SU-DHL-6 (cell line): ENCODE measurements at regions not wholly inside any gene's neighbourhood (a gene's known extent, or its start where the extent isn't known, plus 50 kb on each side); places are given as distances from the start of the nearest gene placed in this dataset.

Experiments used
- CTCF ChIP-seq: fragments of 200-600 bp; sonication (generic); IDR thresholded peaks from one replicate; pipeline ENCODE4 v1.5.1; 2017; ENCODE audit warnings: antibody characterized with exemption, mild to moderate bottlenecking, low read length, moderate library complexity; ENCODE audit not compliant: insufficient read depth, poor library complexity, severe bottlenecking
- EZH2phosphoT487 ChIP-seq: fragments of 200-600 bp; sonication (generic), shearing (Covaris generic); conservative IDR thresholded peaks from 2 replicates; pipeline ENCODE4 v1.6.1; 2018; ENCODE audit warnings: mild to moderate bottlenecking, antibody characterized with exemption, low read length, moderate library complexity, mixed read lengths

GRCh38 chrX:3771766-3772165, 58.3 kb upstream of the PRKX start:
- TF ChIP-seq CTCF (no peak), EZH2phosphoT487 (no peak)
